DND-41 (cell line): ENCODE measurements at regions not wholly inside any gene's neighbourhood (a gene's known extent, or its start where the extent isn't known, plus 50 kb on each side); places are given as distances from the start of the nearest gene placed in this dataset.

Experiments
- ATAC-seq: fragments of 200-7000 bp; cut with Tn5 transposase; 3 replicates; pipeline ENCODE4 v1.9.1; 2021; ENCODE audit warnings: low read depth; ENCODE audit not compliant: insufficient read depth
- DNase-seq: peaks from one replicate; pipeline ENCODE4 v3.0.0-alpha.2; 2020
- H2AFZ ChIP-seq: 2 replicates; pipeline ENCODE4 v1.6.0; 2012; ENCODE audit warnings: low read depth, low read length
- H3K27ac ChIP-seq: 2 replicates; pipeline ENCODE4 v1.5.1; 2012; ENCODE audit warnings: low read length, inconsistent platforms
- H3K27me3 ChIP-seq: fragments of 200-600 bp; sonication (generic); 2 replicates; pipeline ENCODE4 v1.6.0; 2012; ENCODE audit warnings: low read length, mild to moderate bottlenecking, inconsistent platforms; ENCODE audit not compliant: insufficient read depth, poor library complexity
- H3K36me3 ChIP-seq: 2 replicates; pipeline ENCODE4 v1.5.1; 2012; ENCODE audit warnings: low read length, inconsistent platforms; ENCODE audit not compliant: insufficient read depth
- H3K4me1 ChIP-seq: 2 replicates; pipeline ENCODE4 v1.5.1; 2012; ENCODE audit warnings: mild to moderate bottlenecking, low read length; ENCODE audit not compliant: insufficient read depth
- H3K4me2 ChIP-seq: 2 replicates; pipeline ENCODE4 v1.6.0; 2012; ENCODE audit warnings: mild to moderate bottlenecking, moderate library complexity, low read length, inconsistent platforms; ENCODE audit not compliant: insufficient read depth
- H3K4me3 ChIP-seq, 2 experiments: fragments of 200-600 bp in 1 of 2; shearing (Covaris generic) in 1 of 2; 2 replicates each; pipeline ENCODE4 v1.5.1; 2012 to 2016; ENCODE audit warnings: inconsistent platforms in 2 of 2, low read length in 2 of 2, mild to moderate bottlenecking in 2 of 2, low read depth in 1 of 2, moderate library complexity in 1 of 2
- H3K79me2 ChIP-seq: 2 replicates; pipeline ENCODE4 v1.6.0; 2012; ENCODE audit warnings: low read length, inconsistent platforms; ENCODE audit not compliant: insufficient read depth
- H3K9ac ChIP-seq: 2 replicates; pipeline ENCODE4 v1.6.0; 2012; ENCODE audit warnings: low read depth, mild to moderate bottlenecking, inconsistent platforms, low read length, moderate library complexity
- H3K9me3 ChIP-seq: 2 replicates; pipeline ENCODE4 v1.5.1; 2012; ENCODE audit warnings: low read length, moderate library complexity, mild to moderate bottlenecking, inconsistent platforms; ENCODE audit not compliant: insufficient read depth, severe bottlenecking
- H4K20me1 ChIP-seq: 2 replicates; pipeline ENCODE4 v1.6.0; 2012; ENCODE audit warnings: low read length; ENCODE audit not compliant: insufficient read depth
- EZH2 ChIP-seq: IDR thresholded peaks from 3 replicates; pipeline ENCODE4 v1.6.1; 2012; ENCODE audit warnings: borderline replicate concordance, low read depth, mild to moderate bottlenecking, moderate library complexity, low read length, inconsistent platforms; ENCODE audit not compliant: severe bottlenecking
- TF ChIP-seq, protein P1 (sequence below): IDR thresholded peaks from 2 replicates; pipeline ENCODE4 v1.5.1; 2012; ENCODE audit warnings: borderline replicate concordance, low read length, moderate library complexity, mild to moderate bottlenecking; ENCODE audit not compliant: poor library complexity, severe bottlenecking; ENCODE audit errors: extremely low read depth

DNA sequence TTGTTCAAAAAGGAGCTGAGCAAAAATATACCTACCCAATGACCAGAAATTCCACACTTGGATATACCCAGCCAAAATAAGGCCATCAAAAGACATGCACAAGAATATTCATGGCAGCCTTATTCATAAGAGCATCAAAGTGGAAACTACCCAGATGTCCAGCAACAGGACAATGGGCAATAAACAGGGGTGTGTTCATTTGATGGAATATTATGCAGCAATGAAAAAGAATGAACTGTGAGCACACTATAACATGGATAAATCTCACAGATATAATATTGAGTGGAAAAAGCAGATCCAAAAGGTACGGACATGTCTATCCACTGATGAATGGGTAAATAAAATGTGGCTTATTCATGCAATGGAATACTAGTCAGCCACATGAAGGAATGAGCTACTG, 209.2 kb upstream of the LHX5 start:
- Histone ChIP-seq H2AFZ (no peak overlapping the region), H3K27me3 (peaks cover 12% of the 10 kb centered on the region), H3K79me2 (no peaks in the 10 kb centered on the region), H3K9me3 (no peaks in the 10 kb centered on the region), H3K4me2 (no peak overlapping the region), H3K27ac (no peak overlapping the region), H3K4me3 (no peak overlapping the region), H3K36me3 (no peaks in the 10 kb centered on the region), H3K4me1 (no peaks in the 10 kb centered on the region), H3K9ac (no peak overlapping the region), H4K20me1 (no peaks in the 10 kb centered on the region)
- no peak for DNase-seq
- ATAC-seq: no peak
- TF ChIP-seq, protein P1, sequence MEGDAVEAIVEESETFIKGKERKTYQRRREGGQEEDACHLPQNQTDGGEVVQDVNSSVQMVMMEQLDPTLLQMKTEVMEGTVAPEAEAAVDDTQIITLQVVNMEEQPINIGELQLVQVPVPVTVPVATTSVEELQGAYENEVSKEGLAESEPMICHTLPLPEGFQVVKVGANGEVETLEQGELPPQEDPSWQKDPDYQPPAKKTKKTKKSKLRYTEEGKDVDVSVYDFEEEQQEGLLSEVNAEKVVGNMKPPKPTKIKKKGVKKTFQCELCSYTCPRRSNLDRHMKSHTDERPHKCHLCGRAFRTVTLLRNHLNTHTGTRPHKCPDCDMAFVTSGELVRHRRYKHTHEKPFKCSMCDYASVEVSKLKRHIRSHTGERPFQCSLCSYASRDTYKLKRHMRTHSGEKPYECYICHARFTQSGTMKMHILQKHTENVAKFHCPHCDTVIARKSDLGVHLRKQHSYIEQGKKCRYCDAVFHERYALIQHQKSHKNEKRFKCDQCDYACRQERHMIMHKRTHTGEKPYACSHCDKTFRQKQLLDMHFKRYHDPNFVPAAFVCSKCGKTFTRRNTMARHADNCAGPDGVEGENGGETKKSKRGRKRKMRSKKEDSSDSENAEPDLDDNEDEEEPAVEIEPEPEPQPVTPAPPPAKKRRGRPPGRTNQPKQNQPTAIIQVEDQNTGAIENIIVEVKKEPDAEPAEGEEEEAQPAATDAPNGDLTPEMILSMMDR: no peak
- no peak for TF ChIP-seq EZH2

DNA sequence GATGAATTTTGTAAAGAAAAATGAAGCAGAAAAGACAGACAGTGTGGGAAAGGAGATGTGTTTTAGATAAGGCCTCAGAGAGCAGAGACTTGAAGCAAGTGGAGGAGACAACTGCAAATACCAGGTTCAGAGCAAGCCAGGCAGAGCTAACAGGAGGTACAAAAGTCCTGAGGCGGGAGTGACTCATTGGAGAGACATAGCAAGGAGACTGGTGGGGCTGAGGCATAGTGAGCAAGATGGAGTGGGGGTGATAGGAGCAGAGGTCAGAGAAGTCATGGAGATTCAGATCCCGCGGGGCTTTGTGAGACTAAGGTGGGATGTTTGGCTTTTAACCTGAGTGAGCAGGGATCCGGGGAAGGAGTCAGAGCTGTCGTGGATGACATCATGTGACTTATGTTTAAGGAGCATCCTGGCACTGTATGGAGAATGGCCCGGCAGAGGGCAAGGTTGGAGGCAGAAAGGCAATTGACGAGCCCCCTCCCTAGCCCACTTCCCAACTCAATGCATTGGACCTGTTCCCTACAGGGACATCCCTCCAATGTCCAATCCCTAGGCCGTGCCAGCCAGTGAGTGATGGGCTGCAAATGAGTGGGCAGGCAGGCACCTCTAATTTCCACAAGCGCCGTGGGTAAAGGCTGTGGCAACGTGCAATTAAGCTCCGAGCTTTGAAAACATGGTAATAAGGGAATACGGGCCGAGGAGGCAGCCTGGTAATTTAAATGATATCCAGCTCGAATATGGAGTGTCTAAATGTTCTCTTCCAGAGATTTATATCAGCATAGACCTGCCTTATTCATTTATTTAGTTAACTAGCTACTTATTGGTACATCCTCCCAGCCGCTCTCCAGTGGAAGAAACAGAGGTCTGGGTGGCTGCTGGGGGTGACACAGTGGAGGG, 206.8 kb upstream of the LHX5 start:
- Histone ChIP-seq H2AFZ (no peak overlapping the region), H3K4me1 (no peaks in the 10 kb centered on the region), H3K27me3 (peaks cover 8% of the 10 kb centered on the region), H4K20me1 (no peaks in the 10 kb centered on the region), H3K9ac (no peak overlapping the region), H3K79me2 (no peaks in the 10 kb centered on the region), H3K4me3 (no peak overlapping the region), H3K9me3 (no peaks in the 10 kb centered on the region), H3K4me2 (no peak overlapping the region), H3K36me3 (no peaks in the 10 kb centered on the region), H3K27ac (no peak overlapping the region)
- ATAC-seq: no peak
- TF ChIP-seq, protein P1: no peak
- TF ChIP-seq EZH2: no peak
- no peak for DNase-seq

DNA sequence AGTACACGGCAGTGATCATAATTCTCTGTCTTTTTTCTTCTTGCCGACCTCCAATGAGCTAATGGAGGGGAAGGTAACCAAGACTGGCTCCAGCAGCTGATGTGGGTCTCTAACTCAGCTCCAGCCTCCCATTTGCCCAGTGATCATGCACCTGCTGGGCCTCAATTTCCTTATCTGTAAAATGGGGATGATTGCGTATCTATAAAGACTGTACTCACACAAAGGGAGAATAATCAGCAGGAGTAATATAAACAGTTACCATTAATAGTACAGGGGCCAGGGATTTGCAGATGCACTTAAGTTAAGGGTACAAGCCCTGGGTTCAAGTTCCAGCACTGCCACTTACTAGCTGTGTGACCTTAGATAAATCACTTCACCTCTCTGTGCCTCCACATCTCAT, 204.9 kb upstream of the LHX5 start:
- no peaks in the 10 kb centered on the region for H3K79me2 ChIP-seq
- H3K36me3 ChIP-seq: no peaks in the 10 kb centered on the region
- ATAC-seq (no peak), DNase-seq (no peak)
- H3K4me3 ChIP-seq: no peak overlapping the region
- H4K20me1 ChIP-seq: no peaks in the 10 kb centered on the region
- H2AFZ ChIP-seq: no peak overlapping the region
- TF ChIP-seq, protein P1: no peak
- no peak for TF ChIP-seq EZH2
- no peak overlapping the region for H3K27ac ChIP-seq
- H3K27me3 ChIP-seq: peaks cover 5% of the 10 kb centered on the region
- no peak overlapping the region for H3K9ac ChIP-seq
- no peaks in the 10 kb centered on the region for H3K9me3 ChIP-seq
- no peaks in the 10 kb centered on the region for H3K4me1 ChIP-seq
- no peak overlapping the region for H3K4me2 ChIP-seq
